PC-9 (cell line): ENCODE measurements at regions not wholly inside any gene's neighbourhood (a gene's known extent, or its start where the extent isn't known, plus 50 kb on each side); places are given as distances from the start of the nearest gene placed in this dataset.

Experiments
- BruUV-seq: library from RNA; stranded (reverse); fragments of 400-500 nt; replicated peaks from 2 replicates; lab custom pipeline; 2021; lab: Mats Ljungman, UMichigan
- CTCF ChIA-PET: fragments of 300-600 bp; sonication (Branson Sonifier 250); formaldehyde crosslinking; loops from one replicate; lab custom pipeline; 2022; ENCODE audit warnings: antibody characterized with exemption; lab: Charles Lee
- POLR2A ChIA-PET: fragments of 300-600 bp; sonication (Branson Sonifier 250); formaldehyde crosslinking; loops from one replicate; lab custom pipeline; 2022; ENCODE audit warnings: antibody characterized with exemption; ENCODE audit not compliant: unreplicated experiment; lab: Charles Lee
- DNase-seq, 2 experiments: peaks; one replicate each; pipeline versions ENCODE4 v3.0.0 to v3.0.0-alpha.2; 2015 to 2022; ENCODE audit warnings: mixed read lengths in 1 of 2
- H2AFZ ChIP-seq: fragments of 200-600 bp; sonication (generic); 2 replicates; pipeline ENCODE4 v1.8.1; 2017; ENCODE audit warnings: antibody characterized with exemption
- H3F3A ChIP-seq: fragments of 200-600 bp; sonication (generic); 2 replicates; pipeline ENCODE4 v1.8.1; 2017; ENCODE audit warnings: antibody characterized with exemption, mild to moderate bottlenecking, low read depth; ENCODE audit not compliant: insufficient read depth
- H3K27ac ChIP-seq: fragments of 200-600 bp; sonication (generic); 2 replicates; pipeline ENCODE4 v1.6.1; 2016; ENCODE audit warnings: mixed run types
- H3K27me3 ChIP-seq: fragments of 200-600 bp; sonication (generic); 2 replicates; pipeline ENCODE4 v1.6.1; 2016; ENCODE audit warnings: low read depth, mixed run types; ENCODE audit not compliant: insufficient read depth
- H3K36me3 ChIP-seq: fragments of 200-600 bp; sonication (generic); 2 replicates; pipeline ENCODE4 v1.6.1; 2016; ENCODE audit warnings: low read depth, mixed run types
- H3K4me1 ChIP-seq: fragments of 200-600 bp; sonication (generic); replicated peaks from 2 replicates; pipeline ENCODE4 v1.6.1; 2016; ENCODE audit warnings: mixed run types; ENCODE audit not compliant: insufficient read depth
- H3K4me2 ChIP-seq: fragments of 200-600 bp; sonication (generic); 2 replicates; pipeline ENCODE4 v1.6.1; 2017; ENCODE audit warnings: mixed run types
- H3K4me3 ChIP-seq: fragments of 200-600 bp; sonication (generic); 2 replicates; pipeline ENCODE4 v1.6.1; 2016; ENCODE audit warnings: mixed run types
- H3K79me2 ChIP-seq: fragments of 200-600 bp; sonication (generic); 2 replicates; pipeline ENCODE4 v1.6.1; 2017; ENCODE audit warnings: low read depth, mixed run types
- H3K9me2 ChIP-seq: fragments of 200-600 bp; sonication (generic); 2 replicates; pipeline ENCODE4 v1.8.1; 2017; ENCODE audit warnings: mild to moderate bottlenecking; ENCODE audit not compliant: insufficient read depth
- H3K9me3 ChIP-seq: fragments of 200-600 bp; sonication (generic); 2 replicates; pipeline ENCODE4 v1.8.1; 2016; ENCODE audit warnings: low read depth; ENCODE audit not compliant: insufficient read depth
- H4K20me1 ChIP-seq: fragments of 200-600 bp; sonication (generic); 2 replicates; pipeline ENCODE4 v1.8.1; 2017; ENCODE audit not compliant: insufficient read depth
- CTCF ChIP-seq: fragments of 200-600 bp; sonication (generic); conservative IDR thresholded peaks from 2 replicates; pipeline ENCODE4 v1.6.1; 2017; ENCODE audit warnings: mixed run types, antibody characterized with exemption, mild to moderate bottlenecking, moderate library complexity
- EZH2 ChIP-seq: fragments of 200-600 bp; sonication (generic); IDR thresholded peaks from 2 replicates; pipeline ENCODE4 v1.8.0; 2017; ENCODE audit warnings: antibody characterized with exemption, low read depth
- intact Hi-C: fragments of 100-400 bp; cut with micrococcal nuclease; formaldehyde crosslinking; loops from one replicate; pipeline ENCODE4 v1.10.0; 2022; ENCODE audit not compliant: unreplicated experiment

GRCh38 chr2:215880970-215881369 is 132.4 kb downstream of the MREG start:
- peaks cover 24% of the 10 kb centered on the region for H3K4me1 ChIP-seq
- ChIA-PET CTCF (interaction anchor here (0.6 to 0.7 kb wide), 2 partner anchors 121 to 229 kb away, joined by 3 read pairs; no protein-coding TSS in a partner anchor), POLR2A (interaction anchor here (0.6 to 0.7 kb wide), 2 partner anchors 21 to 189 kb away, joined by 3 read pairs; no protein-coding TSS in a partner anchor)
- no peak overlapping the region for H3K4me2 ChIP-seq
- no peaks in the 10 kb centered on the region for H3K79me2 ChIP-seq
- peaks cover 13% of the 10 kb centered on the region; the same call in 1 of the 2 replicates for H3K9me3 ChIP-seq
- intact Hi-C loops, result no loop called here
- TF ChIP-seq CTCF (no peak), EZH2 (no peak)
- no peak for DNase-seq
- no peaks in the 10 kb centered on the region for H3K9me2 ChIP-seq
- no peaks in the 10 kb centered on the region for H4K20me1 ChIP-seq
- H3K36me3 ChIP-seq, result no peaks in the 10 kb centered on the region
- peaks cover 11% of the 10 kb centered on the region; the same call in 1 of the 2 replicates for H3F3A ChIP-seq
- H3K27ac ChIP-seq, result no peak overlapping the region
- BruUV-seq, result no TSS peak
- H3K27me3 ChIP-seq, result no peaks in the 10 kb centered on the region
- H3K4me3 ChIP-seq, result no peak overlapping the region
- no peak overlapping the region for H2AFZ ChIP-seq

- intact Hi-C loops, result no loop called here
- Histone ChIP-seq H3K36me3 (no peaks in the 10 kb centered on the region), H3K27ac (no peak overlapping the region), H3F3A (peaks cover 11% of the 10 kb centered on the region; the same call in 1 of the 2 replicates), H3K4me3 (no peak overlapping the region), H3K9me3 (peaks cover 13% of the 10 kb centered on the region; the same call in 1 of the 2 replicates), H3K4me1 (peaks cover 24% of the 10 kb centered on the region), H3K27me3 (no peaks in the 10 kb centered on the region), H2AFZ (no peak overlapping the region), H4K20me1 (no peaks in the 10 kb centered on the region), H3K9me2 (no peaks in the 10 kb centered on the region), H3K4me2 (no peak overlapping the region), H3K79me2 (no peaks in the 10 kb centered on the region)
- DNase-seq, result no peak
- no TSS peak for BruUV-seq
- TF ChIP-seq EZH2, result no peak
- no peak for TF ChIP-seq CTCF
- ChIA-PET POLR2A (interaction anchor here (0.6 kb wide), 1 partner anchor 188 kb away, joined by 3 read pairs; no protein-coding TSS in a partner anchor), CTCF (no interaction called here)
Observed at GRCh38 chr2:215879977-215880940, 133.1 kb downstream of the MREG start.

GRCh38 chr2:215879331-215879730 is 134.0 kb downstream of the MREG start:
- TF ChIP-seq CTCF (no peak), EZH2 (no peak)
- POLR2A ChIA-PET, result no interaction called here
- no peak for DNase-seq
- BruUV-seq, result TSS peak; percentile 68
- Histone ChIP-seq H3K79me2 (no peaks in the 10 kb centered on the region), H3K4me1 (peaks cover 28% of the 10 kb centered on the region), H3K4me2 (peak overlapping the region; percentile 61), H3K9me3 (peaks cover 13% of the 10 kb centered on the region; the same call in 1 of the 2 replicates), H3F3A (peaks cover 11% of the 10 kb centered on the region; the same call in 1 of the 2 replicates), H3K27ac (peak overlapping the region; percentile 74), H2AFZ (no peak overlapping the region), H3K4me3 (peak overlapping the region; percentile 10; the same call in 1 of the 2 replicates), H3K36me3 (no peaks in the 10 kb centered on the region), H3K27me3 (no peaks in the 10 kb centered on the region), H4K20me1 (no peaks in the 10 kb centered on the region), H3K9me2 (no peaks in the 10 kb centered on the region)
- intact Hi-C loops, result no loop called here
- CTCF ChIA-PET, result interaction anchor here (0.6 kb wide), 1 partner anchor 13 kb away, joined by 6 read pairs; no protein-coding TSS in a partner anchor
